ENCODE measurements at regions not wholly inside any gene's neighbourhood (a gene's known extent, or its start where the extent isn't known, plus 50 kb on each side); places are given as distances from the start of the nearest gene placed in this dataset.
"Not testable (repeated sequence)": the region's sequence is repeated elsewhere in the genome, so short reads cannot be mapped to it uniquely, and the experiment has no call there.

- Mint-ChIP-seq H3K27me3 (ENCODE audit: low read depth) (peaks cover 12% of the 10 kb centered on the region), H3K9me3 (ENCODE audit: low read depth) (no peaks in the 10 kb centered on the region), H3K4me1 (ENCODE audit: low read depth) (no peaks in the 10 kb centered on the region), H3K4me3 (ENCODE audit: unreplicated experiment) (no peak overlapping the region), H3K27ac (ENCODE audit: unreplicated experiment) (no peak overlapping the region), H3K36me3 (ENCODE audit: low read depth) (no peaks in the 10 kb centered on the region)
- no peak for TF ChIP-seq CTCF (IDR thresholded peaks at IDR 0.05)
- no peak for DNase-seq (ENCODE audit: low spot score)
These were observed 591.8 kb upstream of the CPEB2 start for GRCh38 chr4:14410516-14410915.

GRCh38 chr4:14415146-14415545, 587.1 kb upstream of the CPEB2 start:
- H3K36me3 Mint-ChIP-seq (ENCODE audit: low read depth): no peaks in the 10 kb centered on the region
- no peak for TF ChIP-seq CTCF (IDR thresholded peaks at IDR 0.05)
- no peak overlapping the region for H3K4me3 Mint-ChIP-seq (ENCODE audit: unreplicated experiment)
- no peak for DNase-seq (ENCODE audit: low spot score)
- peaks cover 4% of the 10 kb centered on the region for H3K9me3 Mint-ChIP-seq (ENCODE audit: low read depth)
- H3K27me3 Mint-ChIP-seq (ENCODE audit: low read depth): peaks cover 6% of the 10 kb centered on the region
- H3K27ac Mint-ChIP-seq (ENCODE audit: unreplicated experiment): no peak overlapping the region
- H3K4me1 Mint-ChIP-seq (ENCODE audit: low read depth): no peaks in the 10 kb centered on the region

- Mint-ChIP-seq H3K36me3 (ENCODE audit: low read depth) (no peaks in the 10 kb centered on the region), H3K9me3 (ENCODE audit: low read depth) (peaks cover 17% of the 10 kb centered on the region), H3K27me3 (ENCODE audit: low read depth) (no peaks in the 10 kb centered on the region), H3K4me1 (ENCODE audit: low read depth) (no peaks in the 10 kb centered on the region), H3K4me3 (ENCODE audit: unreplicated experiment) (no peak overlapping the region), H3K27ac (ENCODE audit: unreplicated experiment) (no peak overlapping the region)
- TF ChIP-seq CTCF (IDR thresholded peaks at IDR 0.05): no peak
- no peak for DNase-seq (ENCODE audit: low spot score)
These were observed 582.8 kb upstream of the CPEB2 start for GRCh38 chr4:14419516-14419915.

- peaks cover 25% of the 10 kb centered on the region for H3K9me3 Mint-ChIP-seq (ENCODE audit: low read depth)
- not testable (repeated sequence) for H3K4me1 Mint-ChIP-seq (ENCODE audit: low read depth); DNase-seq (ENCODE audit: low spot score); H3K27me3 Mint-ChIP-seq (ENCODE audit: low read depth); H3K4me3 Mint-ChIP-seq (ENCODE audit: unreplicated experiment); H3K36me3 Mint-ChIP-seq (ENCODE audit: low read depth); H3K27ac Mint-ChIP-seq (ENCODE audit: unreplicated experiment)
These were observed 576.0 kb upstream of the CPEB2 start for GRCh38 chr4:14426297-14426696.

- Mint-ChIP-seq H3K4me1 (ENCODE audit: low read depth) (no peaks in the 10 kb centered on the region), H3K4me3 (ENCODE audit: unreplicated experiment) (no peak overlapping the region), H3K9me3 (ENCODE audit: low read depth) (peaks cover 17% of the 10 kb centered on the region), H3K27me3 (ENCODE audit: low read depth) (peaks cover 3% of the 10 kb centered on the region), H3K27ac (ENCODE audit: unreplicated experiment) (no peak overlapping the region), H3K36me3 (ENCODE audit: low read depth) (peaks cover 6% of the 10 kb centered on the region)
- TF ChIP-seq CTCF (IDR thresholded peaks at IDR 0.05): no peak
- DNase-seq (ENCODE audit: low spot score): no peak
These were observed 574.2 kb upstream of the CPEB2 start for GRCh38 chr4:14428125-14428524.

Data from chondrocyte (in vitro differentiated cells).